NAMALWA (cell line): ENCODE measurements at regions not wholly inside any gene's neighbourhood (a gene's known extent, or its start where the extent isn't known, plus 50 kb on each side); places are given as distances from the start of the nearest gene placed in this dataset.
"Not testable (repeated sequence)": the region's sequence is repeated elsewhere in the genome, so short reads cannot be mapped to it uniquely, and the experiment has no call there.

Experiments used
- DNase-seq: peaks from one replicate; pipeline ENCODE4 v3.0.0-alpha.2; 2015; ENCODE audit warnings: low spot score

GRCh38 chrX:3509934-3510333 is 163.5 kb upstream of the MXRA5 start:
- no peak for DNase-seq

DNA sequence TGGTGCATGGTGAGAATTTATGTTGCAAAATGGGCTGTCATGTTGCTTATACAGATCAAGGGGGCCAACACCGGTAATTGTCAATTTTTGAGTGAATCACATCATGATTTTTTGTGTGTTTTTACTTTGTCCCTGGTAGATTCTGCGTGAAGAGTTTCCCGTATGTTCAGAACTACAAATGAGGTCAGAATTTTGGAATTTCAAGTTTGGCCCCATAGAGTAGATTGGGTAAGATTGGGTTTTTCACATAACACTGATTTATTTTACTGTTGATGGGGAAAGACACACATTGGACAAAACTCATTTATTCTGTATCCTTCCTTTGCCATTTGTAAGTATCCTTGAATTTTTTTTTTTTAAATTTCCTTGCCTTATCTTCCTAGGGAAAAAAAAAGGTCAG is 158.5 kb upstream of the MXRA5 start:
- DNase-seq: no peak

DNA sequence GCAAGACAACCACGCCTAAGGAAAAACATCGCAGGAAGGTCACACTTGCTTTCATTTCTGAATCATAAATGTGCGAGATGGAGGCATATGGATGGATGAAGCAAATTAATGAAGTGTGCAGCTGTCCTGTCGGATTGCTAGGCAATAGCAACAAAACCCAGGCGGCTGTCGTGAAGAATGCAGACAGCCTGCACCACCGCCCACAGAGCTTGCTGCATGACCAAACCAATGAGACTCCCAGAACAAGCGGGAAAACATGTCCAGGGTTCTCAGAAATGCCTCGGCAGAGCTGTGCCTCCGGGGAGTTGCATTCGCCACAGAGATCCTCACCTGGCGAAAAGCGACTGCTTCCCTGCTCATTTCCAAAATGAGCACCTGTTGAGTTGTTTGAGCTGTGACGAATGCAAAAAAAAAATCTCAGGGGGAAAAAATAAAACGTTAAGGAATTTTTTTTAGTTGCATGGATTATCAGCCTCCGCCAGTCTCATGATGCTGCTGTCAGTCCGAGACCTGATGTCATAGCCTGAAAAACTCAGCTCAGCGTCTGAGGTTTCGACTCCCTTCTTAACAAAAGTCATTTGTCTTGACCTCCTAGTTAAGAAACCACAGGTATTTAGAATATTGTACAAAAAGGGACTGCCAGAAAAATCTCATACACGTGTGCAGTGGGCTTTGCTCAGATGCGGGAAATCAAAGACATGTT is 155.5 kb upstream of the MXRA5 start:
- no peak for DNase-seq

DNA sequence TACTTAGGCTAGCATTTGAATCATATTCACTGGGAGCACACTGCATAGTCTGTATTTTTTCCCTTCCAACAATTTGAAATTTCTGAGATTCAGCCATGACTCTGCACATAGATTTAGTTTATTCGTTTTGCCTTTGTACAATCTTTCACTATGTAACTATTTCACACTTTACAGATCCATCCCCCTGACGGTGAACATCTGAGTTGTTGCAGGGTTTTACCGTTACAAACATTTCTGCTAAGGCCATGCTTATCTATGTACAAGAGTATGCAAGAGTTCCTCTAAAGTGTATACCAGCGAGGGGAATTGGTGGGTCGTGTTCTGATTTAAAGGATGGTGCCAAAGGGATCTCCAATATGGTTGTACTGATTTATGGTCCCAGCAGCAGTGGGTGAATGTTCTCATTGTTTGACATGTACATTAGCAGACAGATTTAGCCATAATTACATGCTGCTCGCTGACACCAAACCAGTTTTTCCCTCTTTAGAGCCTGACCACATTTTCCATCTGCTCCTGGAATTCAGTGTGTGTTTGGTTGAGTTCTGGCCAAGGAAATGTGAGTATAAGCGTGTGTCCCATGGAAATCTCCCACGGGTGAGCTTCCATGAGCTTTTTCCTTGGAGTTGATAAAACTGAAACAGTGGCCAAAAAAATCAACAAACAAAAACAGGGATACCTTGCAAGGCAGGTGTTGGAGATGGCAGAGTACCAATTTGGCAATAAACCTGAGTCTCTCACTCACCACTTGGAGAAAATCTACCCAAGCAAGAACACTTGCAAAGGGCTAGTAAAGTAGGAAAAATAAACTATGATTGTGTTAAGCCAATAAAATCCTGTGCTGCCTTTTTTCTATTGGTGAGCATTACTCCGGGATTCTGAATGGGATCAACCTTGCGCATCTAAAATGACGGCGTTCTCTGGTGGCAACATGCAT is 149.7 kb upstream of the MXRA5 start:
- DNase-seq: not testable (repeated sequence)

- DNase-seq: no peak
Observed at GRCh38 chrX:3493605-3494004, 147.2 kb upstream of the MXRA5 start.

DNA sequence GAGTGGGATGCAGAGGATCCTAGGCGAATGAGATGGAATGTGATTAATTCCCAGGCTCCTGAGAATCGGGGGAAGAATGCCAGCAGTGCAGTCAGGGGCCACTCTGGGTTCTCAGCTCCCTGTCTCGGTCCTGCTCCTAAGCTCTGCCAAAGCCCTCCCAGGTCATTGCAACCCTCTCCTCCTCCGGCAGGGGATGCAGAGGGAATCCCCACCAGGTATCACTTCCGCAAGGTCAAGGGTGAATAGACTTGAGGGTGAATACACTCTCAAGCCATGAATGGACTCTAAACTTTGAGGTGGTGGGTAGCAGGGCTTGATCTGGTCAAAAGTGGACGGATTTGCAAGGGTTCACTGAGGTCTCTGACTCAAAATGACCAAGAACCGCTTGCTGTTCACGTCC is 139.3 kb upstream of the MXRA5 start:
- DNase-seq: no peak

GRCh38 chrX:3479026-3479425 is 132.6 kb upstream of the MXRA5 start:
- DNase-seq: no peak

- no peak for DNase-seq
Observed at GRCh38 chrX:3476973-3477372, 130.5 kb upstream of the MXRA5 start.

DNA sequence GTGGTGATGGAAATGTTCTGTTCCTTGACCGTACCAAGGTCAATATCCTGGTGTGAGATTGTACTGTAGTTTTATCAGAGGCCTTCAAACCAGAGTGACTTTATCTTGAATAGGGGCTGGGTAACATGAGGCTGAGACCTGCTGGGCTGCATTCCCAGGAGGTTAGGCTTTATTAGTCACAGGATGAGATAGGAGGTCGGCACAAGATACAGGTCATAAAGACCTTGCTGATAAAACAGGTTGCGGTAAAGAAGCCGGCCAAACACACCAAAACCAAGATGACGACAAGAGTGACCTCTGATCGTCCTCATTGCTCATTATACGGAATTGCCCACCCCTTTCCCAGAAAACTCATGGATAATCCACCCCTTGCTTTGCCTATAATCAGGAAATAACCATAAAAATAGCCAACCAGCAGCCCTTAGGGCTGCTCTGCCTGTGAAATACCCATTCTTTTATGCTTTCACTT is 123.8 kb upstream of the MXRA5 start:
- not testable (repeated sequence) for DNase-seq

- no peak for DNase-seq
Observed at GRCh38 chrX:3468031-3468430, 121.6 kb upstream of the MXRA5 start.

- DNase-seq: no peak
Observed at GRCh38 chrX:3465017-3465416, 118.6 kb upstream of the MXRA5 start.

GRCh38 chrX:3462166-3462508 is 115.7 kb upstream of the MXRA5 start:
- DNase-seq: no peak

DNA sequence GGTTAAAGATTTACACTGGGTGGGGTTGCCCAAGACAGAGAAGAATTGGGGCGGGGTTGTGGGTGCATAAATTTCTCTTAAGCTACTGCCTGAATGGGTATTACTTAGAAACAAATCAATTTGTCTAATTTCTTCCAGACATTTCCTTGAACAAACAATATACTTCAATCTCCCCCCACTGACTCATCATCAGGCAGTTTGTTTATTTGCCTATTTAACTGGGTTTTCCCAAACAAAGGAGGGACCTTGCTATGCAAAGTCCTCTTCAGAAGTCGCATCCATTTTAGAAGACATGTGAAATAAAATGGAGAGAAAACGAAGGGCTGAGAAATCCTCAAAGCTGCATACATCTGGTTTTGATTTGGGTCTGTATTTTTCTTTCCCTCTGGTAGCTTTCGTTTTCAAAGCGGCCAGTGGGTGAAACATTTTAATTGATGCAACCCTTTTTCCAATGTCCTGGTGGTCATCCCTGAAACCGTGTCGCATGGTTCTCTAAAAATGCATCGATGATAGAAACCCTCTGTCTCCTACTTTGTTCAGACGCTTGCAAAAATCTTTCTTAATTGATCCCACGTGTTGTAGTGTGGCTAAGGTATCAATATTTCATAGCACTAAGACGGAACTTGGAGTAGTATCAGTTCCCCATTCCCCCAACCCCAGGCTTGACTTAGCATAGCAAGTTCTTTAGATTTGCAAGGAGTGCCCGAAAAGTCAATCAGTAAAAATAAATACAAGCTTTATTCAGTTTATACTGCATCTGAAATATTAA is 115.1 kb upstream of the MXRA5 start:
- DNase-seq: no peak

DNA sequence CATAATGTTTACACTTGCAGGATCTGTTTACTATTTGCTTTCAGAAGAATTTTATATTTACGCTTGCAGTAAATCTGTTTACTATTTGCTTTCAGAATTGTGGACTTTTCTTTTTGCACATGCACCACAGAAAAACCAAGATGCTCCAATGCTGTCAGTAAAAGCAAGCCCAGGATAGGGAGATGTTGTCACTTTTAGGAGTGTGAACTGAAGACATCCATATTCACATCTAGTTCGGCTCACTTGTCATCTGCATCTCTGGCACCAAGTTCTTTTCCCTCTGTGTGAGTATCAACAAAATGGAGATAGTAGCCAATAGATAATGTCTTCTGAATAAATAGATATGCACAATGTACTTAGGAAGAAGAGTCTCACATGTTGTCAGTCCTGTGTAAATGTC is 109.3 kb upstream of the MXRA5 start:
- DNase-seq: no peak

DNA sequence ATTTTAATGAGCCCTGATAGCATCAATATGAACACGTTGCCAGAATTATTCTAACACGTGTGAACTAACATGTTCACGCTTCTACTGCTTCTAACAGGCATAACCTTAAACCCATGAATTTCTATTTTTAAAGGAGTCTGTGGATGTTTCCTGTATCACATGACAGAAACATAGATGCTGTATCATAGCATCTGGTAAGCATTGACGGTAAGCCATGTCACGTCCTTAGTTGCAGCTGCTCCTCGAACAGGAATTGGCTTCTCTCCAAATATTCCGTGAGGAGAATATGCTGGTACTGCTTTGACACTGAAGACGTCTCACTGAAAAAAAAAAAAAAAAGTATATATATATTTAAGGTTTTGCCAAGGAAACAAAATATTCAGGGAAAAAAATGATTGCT is 105.1 kb upstream of the MXRA5 start:
- DNase-seq: no peak

- DNase-seq: no peak
Observed at GRCh38 chrX:3450881-3451570, 104.6 kb upstream of the MXRA5 start.

- DNase-seq: no peak
Observed at GRCh38 chrX:3449287-3449686, 102.8 kb upstream of the MXRA5 start.

- DNase-seq: no peak
Observed at GRCh38 chrX:3448563-3448962, 102.1 kb upstream of the MXRA5 start.

DNA sequence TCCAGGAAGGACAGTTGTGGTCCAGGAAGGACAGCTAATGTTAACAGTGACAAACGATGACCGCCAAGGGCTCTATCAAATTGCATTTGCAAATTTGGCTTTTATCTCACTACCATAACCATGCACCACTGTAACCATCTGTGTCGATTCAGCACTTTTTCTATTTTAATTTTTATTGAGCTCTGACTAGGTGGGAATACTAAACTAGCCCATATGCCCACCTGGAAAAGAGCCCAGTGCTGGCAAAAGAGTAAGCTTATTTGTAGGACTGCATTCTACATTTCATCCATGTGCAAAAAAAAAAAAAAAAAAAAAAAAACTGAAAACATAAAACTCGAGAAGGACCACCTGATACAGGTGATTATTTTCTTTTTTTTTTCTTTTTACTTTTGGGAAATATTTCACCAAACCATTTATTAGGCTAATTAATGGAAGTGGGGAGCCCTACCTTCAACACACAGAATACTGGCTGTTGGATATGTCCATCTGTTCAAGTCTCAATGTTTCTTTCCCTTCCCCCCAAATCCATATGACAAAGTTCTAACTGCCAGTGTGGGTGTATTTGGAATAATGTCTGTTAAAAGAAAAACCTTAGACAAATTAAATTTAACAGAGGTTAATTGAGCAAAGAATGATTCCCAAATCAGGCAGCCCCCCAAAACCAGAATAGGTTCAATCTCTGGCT is 99.5 kb upstream of the MXRA5 start:
- no peak for DNase-seq

DNA sequence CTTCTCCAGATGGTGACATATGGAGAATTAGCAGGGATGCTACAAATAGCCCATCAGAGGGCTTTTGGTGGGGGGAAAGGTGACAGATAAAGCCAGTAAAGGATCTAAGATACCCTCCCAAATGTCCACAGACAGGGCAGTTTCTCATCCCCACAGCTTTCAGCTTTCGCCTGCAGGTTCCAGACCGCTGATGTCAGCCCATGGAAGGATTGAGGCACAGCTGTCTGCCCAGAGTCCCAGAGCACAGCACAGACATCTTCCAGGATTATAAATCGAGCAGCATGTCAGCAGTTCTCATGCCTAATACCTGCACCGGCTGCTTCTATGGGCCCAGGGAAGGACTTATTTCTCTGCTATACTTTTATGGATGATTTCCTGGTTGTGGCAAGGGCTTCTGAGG is 96.7 kb upstream of the MXRA5 start:
- DNase-seq: no peak

- no peak for DNase-seq
Observed at GRCh38 chrX:3442691-3443090, 96.2 kb upstream of the MXRA5 start.
